HG03039 (cell line): ENCODE measurements at regions not wholly inside any gene's neighbourhood (a gene's known extent, or its start where the extent isn't known, plus 50 kb on each side); places are given as distances from the start of the nearest gene placed in this dataset.

Experiments used
- ATAC-seq: cut with Tn5 transposase; IDR thresholded peaks from one replicate; pipeline ENCODE4 v1.9.1; 2021; ENCODE audit warnings: mild to moderate bottlenecking, moderate library complexity; ENCODE audit not compliant: unreplicated experiment

DNA sequence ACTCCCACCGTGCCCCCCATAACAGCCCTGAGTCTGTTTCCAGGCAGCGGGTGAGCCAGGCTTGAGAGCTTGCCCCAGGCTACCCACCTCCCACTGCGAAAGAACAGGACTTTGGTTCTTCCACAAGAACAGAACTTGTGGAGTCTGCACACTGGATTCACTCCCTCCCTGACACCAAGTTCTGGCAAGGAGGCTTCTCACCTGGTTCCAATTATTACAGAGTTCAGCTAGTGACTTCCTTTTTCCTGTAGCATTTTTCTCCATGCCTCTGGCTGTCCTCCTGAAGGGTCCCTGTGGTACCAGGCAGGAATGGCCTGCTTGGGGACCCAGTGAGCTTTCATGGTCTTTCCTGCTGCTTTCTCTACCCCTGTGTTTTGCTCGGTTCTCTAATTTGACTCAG, 208.6 kb upstream of the SFRP2 start:
- no peak for ATAC-seq

DNA sequence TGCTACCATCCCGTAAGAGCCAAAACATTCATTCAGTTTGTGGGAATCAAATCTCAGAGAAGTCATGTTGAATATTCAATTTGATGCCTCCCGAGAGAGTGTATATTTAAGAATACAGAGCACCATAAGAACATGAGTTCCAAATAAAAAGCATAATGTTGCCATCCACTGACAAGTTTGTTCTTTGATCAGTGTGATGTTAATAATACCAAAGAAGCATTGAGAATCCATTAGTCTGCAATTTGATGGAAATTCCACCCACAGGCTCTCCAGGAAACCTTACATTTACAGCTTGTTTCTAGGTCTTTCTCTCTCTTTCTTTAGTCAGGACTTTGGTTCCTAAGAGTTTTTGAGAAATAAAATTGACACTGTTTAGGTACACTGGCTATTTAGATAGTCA, 200.6 kb upstream of the SFRP2 start:
- ATAC-seq: no peak

GRCh38 chr4:153988492-153989363, 199.8 kb upstream of the SFRP2 start:
- no peak for ATAC-seq

- ATAC-seq: no peak
Observed at GRCh38 chr4:153987291-153987690, 198.4 kb upstream of the SFRP2 start.

- no peak for ATAC-seq
Observed at GRCh38 chr4:153976954-153977353, 188.1 kb upstream of the SFRP2 start.

DNA sequence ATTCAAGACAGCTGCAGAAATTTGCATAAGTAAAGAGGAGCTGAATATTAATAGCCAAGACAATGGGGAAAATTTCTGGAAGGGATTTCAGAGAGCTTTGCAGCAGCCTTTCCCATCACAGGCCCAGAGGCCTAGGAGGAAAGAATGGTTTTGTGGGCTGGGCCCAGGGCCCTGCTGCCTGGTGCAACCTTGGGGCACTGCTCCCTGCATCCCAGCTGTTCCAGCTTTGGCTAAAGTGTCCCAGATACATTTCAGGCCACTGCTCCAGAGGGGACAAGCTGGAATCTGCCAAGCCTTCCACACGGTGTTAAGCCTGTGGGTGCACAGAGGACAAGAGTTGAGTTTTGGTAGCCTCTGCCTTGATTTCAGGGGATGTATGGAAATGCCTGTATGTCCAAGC, 185.6 kb upstream of the SFRP2 start:
- no peak for ATAC-seq

- no peak for ATAC-seq
Observed at GRCh38 chr4:153973942-153974341, 185.1 kb upstream of the SFRP2 start.

DNA sequence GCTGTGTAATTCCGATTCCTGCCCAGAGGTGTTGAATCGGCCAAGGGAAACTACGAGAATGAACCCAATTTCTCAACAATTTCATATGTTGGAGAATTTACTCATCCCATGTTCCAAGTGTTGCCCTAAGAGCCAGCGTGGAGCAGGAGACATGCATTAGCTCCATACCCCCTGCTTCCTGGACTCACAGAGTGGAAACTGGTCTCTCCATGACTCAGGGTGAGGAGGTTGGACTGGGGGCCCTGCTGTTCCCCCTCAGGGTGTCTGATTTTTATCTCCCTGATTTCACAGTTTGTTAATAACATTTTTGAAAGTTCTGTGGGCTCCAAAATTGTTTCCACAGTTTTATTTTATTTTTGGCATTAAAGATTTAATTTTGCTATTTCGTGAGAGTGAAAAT, 183.0 kb upstream of the SFRP2 start:
- no peak for ATAC-seq

GRCh38 chr4:153970169-153970568, 181.3 kb upstream of the SFRP2 start:
- ATAC-seq: no peak

DNA sequence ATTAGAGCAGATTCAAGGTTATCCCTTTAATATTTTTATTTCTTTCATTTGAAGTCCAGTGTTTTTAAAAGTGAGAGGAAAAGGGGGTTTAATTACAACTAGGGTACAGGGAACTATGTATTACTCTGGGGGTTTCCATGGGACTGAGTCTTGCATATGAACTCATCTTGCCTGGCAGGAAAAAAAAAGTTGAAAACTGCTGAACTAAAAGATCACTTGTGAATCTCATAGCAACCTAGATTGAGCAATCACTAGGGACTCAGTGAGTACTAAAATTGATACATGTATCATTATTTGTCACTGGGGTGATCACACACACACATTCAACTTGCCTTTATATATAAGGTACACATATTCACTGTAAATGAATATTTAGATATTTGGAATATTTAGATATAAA, 180.7 kb upstream of the SFRP2 start:
- ATAC-seq: no peak

- ATAC-seq: no peak
Observed at GRCh38 chr4:153966641-153967040, 177.8 kb upstream of the SFRP2 start.

- ATAC-seq: no peak
Observed at GRCh38 chr4:153963216-153963615, 174.3 kb upstream of the SFRP2 start.

GRCh38 chr4:153962311-153963039, 173.6 kb upstream of the SFRP2 start:
- no peak for ATAC-seq

DNA sequence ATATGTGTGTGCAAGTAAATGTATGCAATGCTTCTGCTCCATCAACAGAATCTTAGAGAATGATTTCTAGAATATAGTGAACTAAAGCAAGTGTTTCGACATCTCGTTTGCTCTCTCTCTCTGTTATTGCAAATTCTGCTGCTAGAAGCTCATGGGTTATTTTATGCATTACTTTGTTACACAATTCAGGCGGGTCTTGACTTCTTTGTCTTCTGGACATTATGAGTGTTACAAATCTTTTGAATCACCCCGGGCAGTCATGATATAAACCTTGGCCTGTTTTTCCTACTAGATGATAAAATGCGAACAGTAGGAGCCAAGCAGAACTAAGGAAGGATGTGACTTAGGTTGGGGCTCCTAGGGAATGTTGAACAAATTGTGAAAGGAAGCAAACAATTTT, 166.4 kb upstream of the SFRP2 start:
- no peak for ATAC-seq

DNA sequence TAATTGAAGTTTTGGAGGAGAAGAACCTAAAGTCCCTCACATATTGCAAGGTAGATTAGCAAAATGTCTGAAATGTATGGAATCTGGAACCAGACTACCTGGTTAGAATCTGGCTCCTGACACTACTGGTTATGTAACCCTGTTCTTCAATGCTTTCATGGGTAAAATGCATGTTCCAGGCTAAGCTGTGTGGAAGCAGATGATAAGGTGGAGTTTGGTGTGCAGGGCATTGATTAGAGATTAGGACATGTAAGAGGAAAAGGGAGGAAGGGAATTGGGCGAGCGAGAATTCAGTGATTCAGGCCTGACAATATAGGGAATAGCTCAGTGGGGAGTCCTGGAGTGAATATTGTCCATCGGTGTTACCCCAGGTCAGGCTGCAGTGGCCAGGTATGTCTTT, 165.8 kb upstream of the SFRP2 start:
- ATAC-seq: no peak

- ATAC-seq: no peak
Observed at GRCh38 chr4:153950100-153950979, 161.5 kb upstream of the SFRP2 start.

DNA sequence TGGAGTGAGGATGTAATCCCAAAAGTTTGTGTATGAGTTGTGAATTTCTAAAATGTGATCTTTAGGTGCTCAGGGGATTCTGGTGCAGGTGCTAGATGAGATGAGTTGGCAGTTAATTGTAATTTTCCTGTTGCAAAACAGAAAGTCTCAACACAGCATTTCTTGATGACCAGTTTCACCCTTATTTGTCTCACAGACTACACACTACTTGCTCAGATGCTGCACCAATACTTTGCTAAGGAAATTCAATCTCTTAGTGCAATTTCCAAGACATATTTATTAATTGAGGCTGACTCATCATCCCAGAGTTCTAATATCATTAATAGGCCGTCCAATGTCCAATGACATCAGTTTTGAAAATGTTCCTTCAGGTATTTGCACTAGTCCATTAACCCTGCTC, 159.2 kb upstream of the SFRP2 start:
- no peak for ATAC-seq

- ATAC-seq: no peak
Observed at GRCh38 chr4:153947124-153947523, 158.2 kb upstream of the SFRP2 start.

GRCh38 chr4:153945704-153946103, 156.8 kb upstream of the SFRP2 start:
- no peak for ATAC-seq

- ATAC-seq: no peak
Observed at GRCh38 chr4:153943738-153944415, 155.0 kb upstream of the SFRP2 start.

- no peak for ATAC-seq
Observed at GRCh38 chr4:153940916-153941315, 152.0 kb upstream of the SFRP2 start.
